WTC11 (cell line): ENCODE measurements at regions not wholly inside any gene's neighbourhood (a gene's known extent, or its start where the extent isn't known, plus 50 kb on each side); places are given as distances from the start of the nearest gene placed in this dataset.

Experiments
- ATAC-seq: fragments of 200-7000 bp; cut with Tn5 transposase; 2 replicates; pipeline ENCODE4 v1.10.0; 2021; ENCODE audit warnings: mild to moderate bottlenecking, moderate library complexity
- CTCF ChIA-PET: fragments of 300-600 bp; sonication (Branson Sonifier 250); formaldehyde crosslinking; loops from one replicate; lab custom pipeline; 2021; ENCODE audit warnings: antibody characterized with exemption; lab: Charles Lee
- POLR2A ChIA-PET: fragments of 350-600 bp; sonication (Branson Sonifier 250); formaldehyde crosslinking; loops from one replicate; lab custom pipeline; 2021; ENCODE audit warnings: antibody characterized with exemption; lab: Charles Lee
- DNase-seq: peaks from one replicate; pipeline ENCODE4 v3.0.0; 2021; ENCODE audit warnings: low spot score
- H3K27ac Mint-ChIP-seq: 2 replicates; pipeline ENCODE4 v1.8.0; 2021; ENCODE audit warnings: mixed read lengths
- H3K27me3 Mint-ChIP-seq: 2 replicates; pipeline ENCODE4 v1.8.0; 2021; ENCODE audit warnings: low read depth, mild to moderate bottlenecking, moderate library complexity, mixed read lengths
- H3K36me3 Mint-ChIP-seq: 2 replicates; pipeline ENCODE4 v1.8.0; 2021; ENCODE audit warnings: mixed read lengths
- H3K4me1 Mint-ChIP-seq: 2 replicates; pipeline ENCODE4 v1.8.0; 2022; ENCODE audit warnings: mixed read lengths
- H3K4me3 Mint-ChIP-seq: 2 replicates; pipeline ENCODE4 v1.8.0; 2021; ENCODE audit warnings: mild to moderate bottlenecking, moderate library complexity, mixed read lengths
- H3K9me3 Mint-ChIP-seq: 2 replicates; pipeline ENCODE4 v1.8.0; 2021; ENCODE audit warnings: mixed read lengths
- AR ChIP-seq: fragments of 250-450 bp; sonication (Bioruptor Pico); IDR thresholded peaks from 2 replicates; pipeline ENCODE4 v1.9.0; 2021; ENCODE audit warnings: mild to moderate bottlenecking
- CREM ChIP-seq: sonication (generic); formaldehyde crosslinking; IDR thresholded peaks from 2 replicates; pipeline ENCODE4 v1.8.1; 2022; ENCODE audit warnings: mild to moderate bottlenecking, missing genetic modification reagents, moderate library complexity
- ETV6 ChIP-seq: sonication (generic); formaldehyde crosslinking; IDR thresholded peaks from 2 replicates; pipeline ENCODE4 v1.8.1; 2022; ENCODE audit warnings: mild to moderate bottlenecking, missing genetic modification reagents
- GABPB1 ChIP-seq: sonication (generic); formaldehyde crosslinking; IDR thresholded peaks from 2 replicates; pipeline ENCODE4 v1.8.1; 2023; ENCODE audit warnings: mild to moderate bottlenecking, missing genetic modification reagents
- GTF2I ChIP-seq: fragments of 250-450 bp; sonication (Bioruptor Pico); conservative IDR thresholded peaks from 2 replicates; pipeline ENCODE4 v1.4.0; 2021; ENCODE audit warnings: mild to moderate bottlenecking
- IRF1 ChIP-seq: sonication (generic); formaldehyde crosslinking; IDR thresholded peaks from 2 replicates; pipeline ENCODE4 v1.8.0; 2023; ENCODE audit warnings: missing genetic modification reagents
- NFATC4 ChIP-seq: fragments of 250-450 bp; sonication (Bioruptor Pico); IDR thresholded peaks from 2 replicates; pipeline ENCODE4 v1.9.0; 2021; ENCODE audit warnings: mild to moderate bottlenecking
- NR1H2 ChIP-seq: sonication (generic); formaldehyde crosslinking; IDR thresholded peaks from 2 replicates; pipeline ENCODE4 v1.9.0; 2021; ENCODE audit warnings: mild to moderate bottlenecking, moderate library complexity, missing genetic modification reagents
- PREB ChIP-seq: sonication (generic); formaldehyde crosslinking; IDR thresholded peaks from 2 replicates; pipeline ENCODE4 v1.8.1; 2022; ENCODE audit warnings: mild to moderate bottlenecking, missing genetic modification reagents, moderate library complexity, borderline replicate concordance
- PRRX2 ChIP-seq: fragments of 250-450 bp; sonication (Bioruptor Pico); IDR thresholded peaks from 2 replicates; pipeline ENCODE4 v1.8.0; 2021; ENCODE audit warnings: mild to moderate bottlenecking
- RORB ChIP-seq: fragments of 250-450 bp; sonication (Bioruptor Pico); IDR thresholded peaks from 2 replicates; pipeline ENCODE4 v1.9.0; 2021; ENCODE audit warnings: mild to moderate bottlenecking
- SMAD3 ChIP-seq: sonication (generic); formaldehyde crosslinking; IDR thresholded peaks from 2 replicates; pipeline ENCODE4 v1.8.0; 2022; ENCODE audit warnings: missing genetic modification reagents, mild to moderate bottlenecking, borderline replicate concordance
- SP1 ChIP-seq: sonication (generic); formaldehyde crosslinking; conservative IDR thresholded peaks from 2 replicates; pipeline ENCODE4 v1.8.1; 2022; ENCODE audit warnings: missing genetic modification reagents
- TCF7 ChIP-seq: sonication (generic); formaldehyde crosslinking; IDR thresholded peaks from 2 replicates; pipeline ENCODE4 v1.8.0; 2022; ENCODE audit warnings: mild to moderate bottlenecking, low read depth, missing genetic modification reagents, moderate library complexity
- ZBTB21 ChIP-seq: sonication (generic); formaldehyde crosslinking; IDR thresholded peaks from 2 replicates; pipeline ENCODE4 v1.8.1; 2023; ENCODE audit warnings: mild to moderate bottlenecking, missing genetic modification reagents, borderline replicate concordance
- ZNF263 ChIP-seq: sonication (generic); formaldehyde crosslinking; IDR thresholded peaks from 2 replicates; pipeline ENCODE4 v1.8.1; 2022; ENCODE audit warnings: low read depth, mild to moderate bottlenecking, moderate library complexity, missing genetic modification reagents
- ZNF512 ChIP-seq: sonication (generic); formaldehyde crosslinking; IDR thresholded peaks from 2 replicates; pipeline ENCODE4 v1.8.1; 2022; ENCODE audit warnings: missing genetic modification reagents, borderline replicate concordance
- ZNF532 ChIP-seq: fragments of 250-450 bp; sonication (Bioruptor Pico); IDR thresholded peaks from 2 replicates; pipeline ENCODE4 v1.9.0; 2021; ENCODE audit warnings: mild to moderate bottlenecking, borderline replicate concordance

- ChIA-PET POLR2A (no interaction called here), CTCF (interaction anchor here (0.6 kb wide), 1 partner anchor 87 kb away, joined by 3 read pairs; no protein-coding TSS in a partner anchor)
- TF ChIP-seq NR1H2, result no peak
- TF ChIP-seq ETV6 (CRISPR knock-in tag), result no peak
- TF ChIP-seq SP1, result no peak
- Mint-ChIP-seq H3K36me3 (no peaks in the 10 kb centered on the region), H3K27me3 (no peaks in the 10 kb centered on the region; the same call in 1 of the 2 replicates), H3K4me3 (no peak overlapping the region), H3K4me1 (no peaks in the 10 kb centered on the region), H3K27ac (no peak overlapping the region), H3K9me3 (peaks cover 4% of the 10 kb centered on the region; the same call in 1 of the 2 replicates)
- ATAC-seq, result no peak
- no peak for DNase-seq
Observed at GRCh38 chr7:140281255-140281654, 104.5 kb upstream of the KDM7A start.

GRCh38 chr7:140276001-140276400 lies 99.2 kb upstream of the KDM7A start:
- Mint-ChIP-seq H3K9me3 (peaks cover 5% of the 10 kb centered on the region), H3K27ac (no peak overlapping the region), H3K36me3 (no peaks in the 10 kb centered on the region), H3K27me3 (no peaks in the 10 kb centered on the region), H3K4me3 (no peak overlapping the region), H3K4me1 (no peaks in the 10 kb centered on the region)
- DNase-seq, result no peak
- ATAC-seq, result no peak
- POLR2A ChIA-PET, result no interaction called here
- no peak for TF ChIP-seq PRRX2 (CRISPR knock-in tag)
- TF ChIP-seq ETV6 (CRISPR knock-in tag), result no peak
- no peak for TF ChIP-seq TCF7 (CRISPR knock-in tag)
- no peak for TF ChIP-seq GABPB1 (CRISPR knock-in tag)
- TF ChIP-seq PREB (CRISPR knock-in tag), result no peak
- TF ChIP-seq NFATC4, result no peak
- no peak for TF ChIP-seq ZNF263 (CRISPR knock-in tag)
- TF ChIP-seq ZNF512 (CRISPR knock-in tag), result no peak
- no peak for TF ChIP-seq CREM (CRISPR knock-in tag)
- no peak for TF ChIP-seq IRF1 (CRISPR knock-in tag)
- TF ChIP-seq ZNF532 (CRISPR knock-in tag), result no peak
- no peak for TF ChIP-seq NR1H2
- TF ChIP-seq ZBTB21 (CRISPR knock-in tag), result no peak
- no peak for TF ChIP-seq GTF2I (CRISPR knock-in tag)
- TF ChIP-seq RORB (CRISPR knock-in tag), result no peak
- no peak for TF ChIP-seq AR (CRISPR knock-in tag)
- no peak for TF ChIP-seq SMAD3 (CRISPR knock-in tag)
- CTCF ChIA-PET, result no interaction called here
